ENCODE measurements at regions not wholly inside any gene's neighbourhood (a gene's known extent, or its start where the extent isn't known, plus 50 kb on each side); places are given as distances from the start of the nearest gene placed in this dataset.

- DNase-seq = no peak
These were observed 95.0 kb downstream of the KLF6 start for GRCh38 chr10:3689871-3690510.

- DNase-seq = no peak
These were observed 97.4 kb downstream of the KLF6 start for GRCh38 chr10:3687510-3688081.

- no peak for DNase-seq
These were observed 99.6 kb downstream of the KLF6 start for GRCh38 chr10:3685384-3685783.

- DNase-seq = no peak
These were observed 100.1 kb downstream of the KLF6 start for GRCh38 chr10:3684891-3685290.

GRCh38 chr10:3683560-3683959, 101.4 kb downstream of the KLF6 start:
- no peak for DNase-seq

GRCh38 chr10:3682745-3683144, 102.3 kb downstream of the KLF6 start:
- no peak for DNase-seq

- no peak for DNase-seq
These were observed 103.1 kb downstream of the KLF6 start for GRCh38 chr10:3681642-3682554.

GRCh38 chr10:3679950-3680629, 104.9 kb downstream of the KLF6 start:
- no peak for DNase-seq

- DNase-seq = no peak
These were observed 106.3 kb downstream of the KLF6 start for GRCh38 chr10:3678629-3679227.

GRCh38 chr10:3676564-3676963, 108.4 kb downstream of the KLF6 start:
- DNase-seq = no peak

GRCh38 chr10:3672220-3672619, 112.8 kb downstream of the KLF6 start:
- no peak for DNase-seq

GRCh38 chr10:3671386-3671955, 113.5 kb downstream of the KLF6 start:
- no peak for DNase-seq

- DNase-seq = no peak
These were observed 116.1 kb downstream of the KLF6 start for GRCh38 chr10:3668966-3669330.

- no peak for DNase-seq
These were observed 116.6 kb downstream of the KLF6 start for GRCh38 chr10:3668276-3668965.

- peak; percentile 7 for DNase-seq
These were observed 118.3 kb downstream of the KLF6 start for GRCh38 chr10:3666525-3667302.

- DNase-seq = no peak
These were observed 119.6 kb downstream of the KLF6 start for GRCh38 chr10:3665316-3665908.

- DNase-seq = no peak
These were observed 122.2 kb downstream of the KLF6 start for GRCh38 chr10:3662775-3663174.

- no peak for DNase-seq
These were observed 123.7 kb downstream of the KLF6 start for GRCh38 chr10:3661271-3661670.

GRCh38 chr10:3660753-3661152, 124.3 kb downstream of the KLF6 start:
- no peak for DNase-seq

- DNase-seq = no peak
These were observed 125.6 kb downstream of the KLF6 start for GRCh38 chr10:3659203-3659917.

Data from NCI-H2107 (cell line).